GM12875 (cell line): ENCODE measurements at regions not wholly inside any gene's neighbourhood (a gene's known extent, or its start where the extent isn't known, plus 50 kb on each side); places are given as distances from the start of the nearest gene placed in this dataset.
"Not testable (repeated sequence)": the region's sequence is repeated elsewhere in the genome, so short reads cannot be mapped to it uniquely, and the experiment has no call there.

ENCODE experiments used
- H3K4me3 ChIP-seq: one replicate; pipeline ENCODE4 v1.5.1; 2011; ENCODE audit warnings: low read depth, low read length, control low read depth
- CTCF ChIP-seq: IDR thresholded peaks from 2 replicates; pipeline ENCODE4 v1.5.1; 2011; ENCODE audit warnings: low read depth, mild to moderate bottlenecking, control low read depth, inconsistent platforms, low read length, moderate library complexity, borderline replicate concordance; ENCODE audit not compliant: insufficient read depth

GRCh38 chr1:219325368-219325742, 151.7 kb downstream of the LYPLAL1 start:
- no peak overlapping the region for H3K4me3 ChIP-seq
- TF ChIP-seq CTCF, result no peak

DNA sequence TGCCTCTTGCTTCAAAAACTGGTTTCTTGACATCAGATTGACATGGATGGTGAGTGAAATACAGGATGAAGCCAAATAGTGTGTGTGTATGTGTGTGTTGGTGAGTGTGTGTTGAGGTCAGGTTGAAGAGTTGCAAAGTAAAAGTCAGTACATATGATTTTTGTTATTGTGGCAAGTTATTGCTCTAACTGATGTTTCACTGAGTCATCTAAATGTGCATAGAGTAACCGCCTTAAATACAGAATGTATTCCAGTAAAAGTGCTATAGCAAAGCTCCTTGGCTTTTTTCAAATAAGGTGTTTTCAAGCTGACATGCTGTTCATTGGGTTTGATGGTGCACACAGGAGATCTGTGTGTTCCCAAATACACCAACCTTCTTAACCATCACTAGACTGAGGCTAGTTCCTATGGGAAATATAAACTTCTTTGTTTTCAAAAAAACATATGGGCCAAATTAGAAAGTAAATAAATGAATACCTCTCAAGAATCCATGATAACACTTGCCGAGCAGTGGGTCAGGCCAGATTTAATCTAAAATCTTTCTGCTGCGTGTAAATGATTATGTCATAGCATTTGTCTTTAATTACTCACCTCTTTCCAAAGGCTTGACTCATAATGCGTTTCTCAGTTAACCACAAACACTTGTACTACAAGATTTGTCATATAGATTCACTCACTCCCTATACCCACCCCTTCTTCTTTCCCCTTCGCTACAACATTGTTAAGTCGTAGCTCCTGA, 151.1 kb downstream of the LYPLAL1 start:
- TF ChIP-seq CTCF, result no peak
- no peak overlapping the region for H3K4me3 ChIP-seq

GRCh38 chr1:219324171-219324570, 150.5 kb downstream of the LYPLAL1 start:
- no peak for TF ChIP-seq CTCF
- H3K4me3 ChIP-seq, result no peak overlapping the region

DNA sequence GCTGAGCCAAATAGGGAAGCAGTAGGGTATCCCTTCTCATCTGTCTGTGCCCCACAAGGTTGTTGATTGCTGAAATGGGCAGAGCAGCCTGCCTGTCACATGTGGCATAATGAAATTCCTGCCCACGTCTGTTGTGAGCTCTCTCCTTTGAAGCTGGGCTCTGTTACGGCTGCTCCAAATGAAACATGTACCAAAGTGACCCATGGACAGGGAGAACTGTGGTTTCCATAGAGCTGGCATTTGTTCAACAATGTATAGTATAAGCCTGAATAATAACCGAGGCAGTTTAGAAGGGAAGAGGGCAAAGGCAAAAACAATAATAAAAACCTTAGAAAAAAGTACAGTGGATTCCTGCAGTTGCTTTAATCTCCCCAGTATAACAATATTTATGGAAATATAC, 149.7 kb downstream of the LYPLAL1 start:
- no peak overlapping the region for H3K4me3 ChIP-seq
- no peak for TF ChIP-seq CTCF

DNA sequence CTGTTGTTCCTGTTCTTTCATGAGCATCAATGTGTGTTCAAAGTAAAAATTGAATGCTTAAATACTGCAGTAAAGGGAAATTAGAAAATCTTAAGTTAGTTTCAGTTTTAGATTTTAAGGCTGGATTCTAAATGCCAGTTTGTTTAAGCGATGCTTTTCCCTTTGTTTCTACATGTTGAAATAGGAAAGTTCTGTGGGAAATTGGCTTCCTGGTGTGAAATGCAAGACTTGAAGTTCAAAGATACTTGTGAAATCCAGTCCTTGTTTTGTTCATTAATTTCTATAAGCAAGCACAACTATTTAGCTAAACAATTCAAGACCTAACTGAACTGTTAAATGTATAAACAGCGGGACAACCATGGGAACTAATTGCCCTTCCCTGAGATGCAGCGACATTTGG, 149.1 kb downstream of the LYPLAL1 start:
- TF ChIP-seq CTCF, result no peak
- H3K4me3 ChIP-seq, result no peak overlapping the region

DNA sequence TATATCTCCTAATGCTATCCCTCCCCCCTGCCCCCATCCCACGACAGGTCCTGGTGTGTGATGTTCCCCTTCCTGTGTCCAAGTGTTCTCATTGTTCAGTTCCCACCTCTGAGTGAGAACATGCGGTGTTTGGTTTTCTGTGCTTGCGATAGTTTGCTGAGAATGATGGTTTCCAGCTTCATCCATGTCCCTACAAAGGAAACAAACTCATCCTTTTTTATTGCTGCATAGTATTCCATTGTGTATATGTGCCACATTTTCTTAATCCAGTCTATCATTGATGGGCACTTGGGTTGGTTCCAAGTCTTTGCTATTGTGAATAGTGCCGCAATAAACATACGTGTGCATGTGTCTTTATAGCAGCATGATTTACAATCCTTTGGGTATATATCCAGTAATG, 146.9 kb downstream of the LYPLAL1 start:
- H3K4me3 ChIP-seq, result not testable (repeated sequence)

GRCh38 chr1:219318826-219319225, 145.1 kb downstream of the LYPLAL1 start:
- no peak for TF ChIP-seq CTCF
- no peak overlapping the region for H3K4me3 ChIP-seq

GRCh38 chr1:219317762-219318353, 144.2 kb downstream of the LYPLAL1 start:
- peak; percentile 46 for TF ChIP-seq CTCF
- H3K4me3 ChIP-seq, result no peak overlapping the region
